ENCODE measurements at regions not wholly inside any gene's neighbourhood (a gene's known extent, or its start where the extent isn't known, plus 50 kb on each side); places are given as distances from the start of the nearest gene placed in this dataset.

DNA sequence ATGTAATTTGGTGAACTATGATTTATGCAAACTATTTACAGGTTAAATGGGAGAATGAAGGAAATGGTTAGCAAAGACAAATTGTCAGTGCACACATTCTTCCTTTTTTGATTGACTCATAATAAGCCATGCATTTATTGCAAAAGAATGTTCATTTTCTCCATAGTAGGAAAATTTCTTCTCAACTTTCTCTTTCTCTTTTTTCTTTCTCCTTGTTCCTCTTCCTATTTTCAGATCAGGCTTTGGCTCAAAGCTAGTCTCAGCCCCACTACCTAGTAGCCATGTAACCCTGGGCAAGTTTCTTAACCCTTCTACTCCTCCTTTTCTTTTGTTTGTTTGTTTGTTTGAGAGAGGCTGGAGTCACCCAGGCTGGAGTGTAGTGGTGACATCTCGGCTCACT lies 156.6 kb downstream of the PIK3R1 start:
- Histone ChIP-seq H3K79me2 (ENCODE audit: insufficient read depth, low read length) (no peaks in the 10 kb centered on the region), H3K4me3 (replicated peaks in 1 of 2; ENCODE audit: low read depth in 1 of 2, low read length in 2 of 2) (no peak overlapping the region), H3K27me3 (ENCODE audit: insufficient read depth, low read length) (no peaks in the 10 kb centered on the region), H3K4me2 (ENCODE audit: low read length) (no peak overlapping the region), H3K4me1 (ENCODE audit: control insufficient read depth in 1 of 2, insufficient read depth in 2 of 2, low read length in 2 of 2) (peaks cover 0 to 12% of the 10 kb centered on the region in 2 experiments; a peak in 3 of 4 replicates), H3K9me3 (ENCODE audit: control insufficient read depth in 1 of 2, insufficient read depth in 1 of 2, low read depth in 1 of 2, low read length in 2 of 2) (no peaks in the 10 kb centered on the region), H3K9ac (ENCODE audit: low read length) (no peak overlapping the region), H3K27ac (ENCODE audit: low read depth, low read length) (no peak overlapping the region), H2AFZ (ENCODE audit: low read depth, low read length, poor library complexity, severe bottlenecking) (no peak overlapping the region), H4K20me1 (ENCODE audit: insufficient read depth) (no peaks in the 10 kb centered on the region), H3K9me2 (ENCODE audit: insufficient read depth) (no peaks in the 10 kb centered on the region), H3K36me3 (ENCODE audit: control insufficient read depth in 1 of 2, insufficient read depth in 2 of 2, low read length in 2 of 2) (no peaks in the 10 kb centered on the region)
- ATAC-seq: no peak
- no TSS peak for BruUV-seq (replicated peaks)
- no peak for DNase-seq (ENCODE audit: low read depth, low spot score)
- intact Hi-C loops (cut with micrococcal nuclease): no loop called here
- ChIA-PET CTCF (no interaction called here), POLR2A (no interaction called here), RAD21 (ENCODE audit: low non-redundant PET in 1 of 2, low total read pairs in 2 of 2, uncharacterized antibody in 2 of 2, unreplicated experiment in 2 of 2) (no interaction called here)
- TF ChIP-seq POLR2A (IDR thresholded peaks at IDR 0.05; ENCODE audit: borderline replicate concordance, extremely low read depth, insufficient read depth, insufficient read length) (no peak), EZH2phosphoT487 (IDR thresholded peaks at IDR 0.05; ENCODE audit: borderline replicate concordance) (no peak), ATF3 (IDR thresholded peaks at IDR 0.05) (no peak)

- Histone ChIP-seq H3K4me3 (replicated peaks in 1 of 2; ENCODE audit: low read depth in 1 of 2, low read length in 2 of 2) (no peak overlapping the region), H3K9ac (ENCODE audit: low read length) (no peak overlapping the region), H3K36me3 (ENCODE audit: control insufficient read depth in 1 of 2, insufficient read depth in 2 of 2, low read length in 2 of 2) (no peaks in the 10 kb centered on the region), H3K9me3 (ENCODE audit: control insufficient read depth in 1 of 2, insufficient read depth in 1 of 2, low read depth in 1 of 2, low read length in 2 of 2) (no peaks in the 10 kb centered on the region), H3K27ac (ENCODE audit: low read depth, low read length) (no peak overlapping the region), H4K20me1 (ENCODE audit: insufficient read depth) (no peaks in the 10 kb centered on the region), H3K9me2 (ENCODE audit: insufficient read depth) (no peaks in the 10 kb centered on the region), H2AFZ (ENCODE audit: low read depth, low read length, poor library complexity, severe bottlenecking) (no peak overlapping the region), H3K79me2 (ENCODE audit: insufficient read depth, low read length) (no peaks in the 10 kb centered on the region), H3K27me3 (ENCODE audit: insufficient read depth, low read length) (no peaks in the 10 kb centered on the region), H3K4me2 (ENCODE audit: low read length) (no peak overlapping the region), H3K4me1 (ENCODE audit: control insufficient read depth in 1 of 2, insufficient read depth in 2 of 2, low read length in 2 of 2) (peaks cover 0 to 12% of the 10 kb centered on the region in 2 experiments; a peak in 3 of 4 replicates)
- ATAC-seq (no peak), DNase-seq (ENCODE audit: low read depth, low spot score) (no peak)
- TF ChIP-seq ZFX (IDR thresholded peaks at IDR 0.05) (no peak), TCF7L2 (IDR thresholded peaks at IDR 0.05; ENCODE audit: borderline replicate concordance, extremely low read depth, insufficient read depth, insufficient read length) (no peak)
- intact Hi-C loops (cut with micrococcal nuclease): no loop called here
- POLR2A ChIA-PET: no interaction called here
- RAD21 ChIA-PET (ENCODE audit: low non-redundant PET in 1 of 2, low total read pairs in 2 of 2, uncharacterized antibody in 2 of 2, unreplicated experiment in 2 of 2): no interaction called here
- BruUV-seq (replicated peaks): no TSS peak
- CTCF ChIA-PET: no interaction called here
Observed at GRCh38 chr5:68373050-68373449, 157.5 kb downstream of the PIK3R1 start.

Data from HCT116 (cell line).